ENCODE measurements at regions not wholly inside any gene's neighbourhood (a gene's known extent, or its start where the extent isn't known, plus 50 kb on each side); places are given as distances from the start of the nearest gene placed in this dataset.
"Not testable (repeated sequence)": the region's sequence is repeated elsewhere in the genome, so short reads cannot be mapped to it uniquely, and the experiment has no call there.

DNA sequence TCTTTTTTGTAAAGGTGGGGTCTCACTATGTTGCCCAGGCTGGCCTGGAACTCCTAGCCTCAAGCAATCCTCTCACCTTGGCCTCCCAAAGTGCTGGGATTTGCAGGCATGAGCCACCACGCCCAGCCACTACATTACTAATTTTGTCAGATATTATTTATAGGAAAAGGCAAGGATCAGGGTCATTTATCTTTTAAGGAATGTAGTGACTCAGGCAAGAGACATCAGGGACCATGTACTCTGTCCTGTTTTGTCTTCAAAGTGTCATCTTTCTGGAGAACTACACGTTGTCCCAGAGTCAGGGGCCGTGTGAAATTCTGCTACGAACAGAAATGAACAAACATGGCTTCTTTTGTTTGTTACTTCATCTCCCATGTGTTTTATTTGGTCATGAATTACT, 105.3 kb downstream of the NPTX2 start:
- ATAC-seq, result no peak
- intact Hi-C loops (cut with DNase I), result no loop called here
- no peak for DNase-seq (ENCODE audit: low spot score)

DNA sequence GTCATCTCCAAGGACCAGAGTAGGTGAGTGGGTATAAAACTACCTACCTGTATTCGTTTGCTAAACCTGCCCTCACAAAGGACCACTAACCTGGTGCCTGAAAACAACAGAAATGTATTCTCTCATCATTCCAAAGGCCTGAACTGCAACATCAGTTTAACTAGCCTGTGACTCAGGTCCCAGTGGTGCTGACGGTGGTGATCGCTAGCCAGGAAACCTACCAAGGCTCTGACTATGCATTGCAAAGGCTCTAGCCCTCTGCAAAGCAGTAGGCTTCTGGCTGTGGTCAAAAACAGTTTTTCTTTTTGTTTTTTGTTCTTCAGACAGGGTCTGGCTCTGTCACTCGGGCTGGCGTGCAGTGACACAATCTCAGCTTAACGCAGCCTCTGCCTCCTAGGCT, 107.5 kb downstream of the NPTX2 start:
- intact Hi-C loops (cut with DNase I), result no loop called here
- ATAC-seq (no peak), DNase-seq (ENCODE audit: low spot score) (no peak)

DNA sequence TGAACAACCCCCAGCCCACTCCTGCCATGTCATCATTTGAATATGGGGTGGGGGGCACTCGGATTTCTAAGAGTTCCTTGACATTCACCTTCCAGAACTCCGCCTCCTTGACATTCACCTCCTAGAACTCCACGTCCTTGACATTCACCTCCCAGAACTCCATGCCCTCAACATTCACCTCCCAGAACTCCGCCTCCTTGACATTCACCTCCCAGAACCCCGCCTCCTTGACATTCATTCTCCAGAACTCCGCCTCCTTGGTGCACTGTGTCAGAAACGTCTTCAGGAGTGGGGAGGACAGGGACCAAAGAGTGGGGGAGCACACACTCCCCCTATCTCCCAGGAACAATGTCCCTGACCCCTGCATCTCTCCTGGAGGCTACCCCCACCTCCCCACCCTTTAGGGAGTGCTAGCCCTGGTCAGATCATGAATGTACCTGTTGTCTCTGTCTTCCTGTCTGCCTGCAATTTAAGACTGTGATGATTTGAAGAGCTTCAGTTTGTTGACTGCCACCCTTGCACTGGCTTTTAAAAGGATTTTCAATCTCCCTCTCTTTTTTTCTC, 110.1 kb downstream of the NPTX2 start:
- no peak for DNase-seq (ENCODE audit: low spot score)
- no peak for ATAC-seq
- intact Hi-C loops (cut with DNase I), result no loop called here

DNA sequence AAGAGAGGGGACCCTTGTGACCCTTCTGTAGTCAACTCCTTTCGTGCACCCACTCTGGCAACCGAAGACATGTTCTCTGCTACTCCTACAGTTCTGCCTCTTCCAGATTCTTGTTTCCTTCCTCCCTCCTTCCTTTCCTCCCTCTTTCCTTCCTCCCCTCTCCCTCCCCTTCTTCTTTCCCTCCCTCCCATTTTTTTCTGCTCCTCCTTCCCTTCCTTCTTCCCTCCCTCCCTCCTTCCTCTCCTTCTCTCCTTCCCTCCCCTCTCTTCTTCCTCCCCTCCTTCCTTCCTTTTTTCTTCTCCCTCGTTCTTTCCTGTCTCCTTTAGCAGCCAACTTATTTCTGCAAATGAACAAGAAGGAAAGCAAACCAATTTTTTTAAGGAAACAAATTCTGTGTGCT, 111.5 kb downstream of the NPTX2 start:
- ATAC-seq, result no peak
- intact Hi-C loops (cut with DNase I), result no loop called here
- DNase-seq (ENCODE audit: low spot score), result no peak

DNA sequence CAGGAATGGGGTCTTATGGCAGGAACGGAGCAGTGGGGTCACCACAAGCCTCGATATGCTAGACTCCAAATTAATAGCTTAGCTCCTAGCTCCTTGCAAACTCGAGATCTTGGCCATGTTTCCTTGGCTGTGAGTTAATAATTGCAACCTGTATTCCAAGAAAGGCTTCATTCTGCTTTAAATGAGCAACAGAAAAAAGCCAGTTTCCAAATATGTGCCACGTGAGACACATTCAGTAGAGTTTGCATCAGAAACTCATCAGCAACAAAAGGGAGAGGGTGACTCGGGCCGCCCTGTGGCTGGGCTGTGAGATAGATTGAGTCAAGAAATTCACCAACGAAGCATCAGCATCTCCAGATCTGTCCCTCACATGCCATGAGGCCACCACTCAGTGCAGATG, 112.0 kb downstream of the NPTX2 start:
- intact Hi-C loops (cut with DNase I), result no loop called here
- no peak for ATAC-seq

DNA sequence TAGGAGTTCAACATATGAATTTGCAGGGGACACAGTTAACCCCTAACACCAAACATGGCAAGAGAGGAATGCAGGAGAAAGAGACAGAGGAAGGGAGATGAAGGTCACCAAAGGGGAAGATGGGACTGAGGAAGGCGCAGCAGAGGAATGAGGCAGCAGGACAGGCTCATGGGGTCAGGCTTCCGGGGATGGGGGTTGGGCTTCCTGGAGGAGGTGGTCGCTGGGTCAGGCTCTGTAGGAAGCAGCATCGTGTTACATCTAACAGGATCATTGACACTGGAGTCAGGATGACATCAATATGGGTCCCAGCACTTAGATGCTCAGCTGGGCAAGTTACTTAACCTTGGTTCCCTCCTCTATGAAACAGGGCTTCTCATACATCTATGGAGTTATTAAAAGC, 113.2 kb downstream of the NPTX2 start:
- ATAC-seq (no peak), DNase-seq (ENCODE audit: low spot score) (no peak)
- intact Hi-C loops (cut with DNase I), result no loop called here

More for the DNA sequence above, 112.0 kb downstream of the NPTX2 start:
- DNase-seq (ENCODE audit: low spot score), result no peak

DNA sequence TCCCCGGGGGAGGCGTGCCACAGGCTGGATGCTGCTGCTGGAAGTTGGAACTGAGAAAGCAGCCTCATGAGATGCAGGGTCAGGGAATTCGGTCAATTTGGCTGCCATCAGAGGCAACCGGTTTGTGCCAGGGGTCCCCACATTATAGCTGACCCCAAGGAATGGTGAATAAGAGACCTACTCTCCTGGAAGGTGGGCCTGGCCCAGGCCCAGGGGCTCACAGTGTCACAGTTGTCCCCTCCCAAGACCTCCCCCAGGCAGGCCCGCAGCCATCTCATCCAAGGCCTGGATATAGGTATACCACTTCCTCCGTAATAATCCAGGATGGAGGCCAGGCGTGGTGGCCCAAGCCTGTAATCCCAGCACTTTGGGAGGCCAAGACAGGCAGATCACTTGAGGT, 114.6 kb downstream of the NPTX2 start:
- ATAC-seq (no peak), DNase-seq (ENCODE audit: low spot score) (no peak)
- intact Hi-C loops (cut with DNase I), result no loop called here

DNA sequence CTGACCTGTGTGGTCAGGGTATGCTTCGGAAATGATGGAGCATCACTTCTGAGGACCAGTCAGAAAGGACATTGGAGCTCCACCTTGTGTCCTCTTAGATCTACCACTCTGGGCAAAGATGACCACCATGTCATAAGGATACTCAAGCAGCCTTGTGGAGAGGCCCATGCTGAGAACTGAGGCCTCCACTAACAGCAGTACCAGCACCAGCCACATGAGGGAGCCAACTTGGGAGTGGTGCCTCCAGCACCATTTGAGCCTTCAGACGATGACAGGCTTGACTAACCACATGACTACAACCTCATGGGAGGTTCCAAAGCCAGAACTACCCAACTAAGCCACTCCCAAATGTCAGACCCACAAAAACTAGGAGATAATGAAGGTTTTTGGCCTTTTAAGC, 116.0 kb downstream of the NPTX2 start:
- ATAC-seq, result no peak
- DNase-seq (ENCODE audit: low spot score), result no peak
- intact Hi-C loops (cut with DNase I), result no loop called here

DNA sequence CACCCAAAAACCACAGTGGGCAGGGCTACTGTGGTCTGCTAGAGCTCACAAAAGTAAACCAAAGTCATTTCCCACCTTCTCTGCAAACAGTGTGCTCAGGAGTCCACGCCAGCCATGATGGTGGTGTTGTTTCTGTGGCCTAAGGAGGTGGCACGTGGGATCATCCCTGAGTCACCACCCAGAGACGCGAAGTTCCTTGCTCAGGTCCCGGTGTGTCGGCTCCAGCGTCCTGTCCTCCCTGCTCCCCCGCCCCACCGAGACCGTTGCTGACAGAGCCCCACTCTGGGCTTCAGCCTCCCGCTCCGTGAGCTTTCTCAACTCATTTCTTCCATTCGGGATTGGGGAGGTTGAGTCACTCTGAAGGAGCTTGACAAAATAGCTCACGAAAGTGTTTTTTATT, 118.7 kb downstream of the NPTX2 start:
- intact Hi-C loops (cut with DNase I), result no loop called here
- no peak for DNase-seq (ENCODE audit: low spot score)
- no peak for ATAC-seq

DNA sequence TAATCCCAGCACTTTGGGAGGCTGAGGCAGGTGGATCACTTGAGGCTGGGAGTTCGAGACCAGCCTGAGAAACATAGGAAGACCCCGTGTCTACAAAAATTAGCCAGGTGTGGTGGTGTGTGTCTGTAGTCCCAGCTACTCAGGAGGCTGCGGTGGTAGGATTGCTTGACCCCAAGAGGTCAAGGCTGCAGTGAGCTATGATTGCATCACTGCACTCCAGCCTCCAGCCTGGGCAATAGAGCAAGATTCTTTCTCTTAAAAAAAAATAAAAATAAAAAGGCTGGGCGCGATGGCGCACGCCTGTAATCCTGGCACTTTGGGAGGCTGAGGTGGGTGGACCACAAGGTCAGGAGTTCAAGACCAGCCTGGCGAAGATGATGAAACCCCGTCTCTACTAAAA, 119.4 kb downstream of the NPTX2 start:
- DNase-seq (ENCODE audit: low spot score); intact Hi-C loops (cut with DNase I); ATAC-seq: not testable (repeated sequence)

DNA sequence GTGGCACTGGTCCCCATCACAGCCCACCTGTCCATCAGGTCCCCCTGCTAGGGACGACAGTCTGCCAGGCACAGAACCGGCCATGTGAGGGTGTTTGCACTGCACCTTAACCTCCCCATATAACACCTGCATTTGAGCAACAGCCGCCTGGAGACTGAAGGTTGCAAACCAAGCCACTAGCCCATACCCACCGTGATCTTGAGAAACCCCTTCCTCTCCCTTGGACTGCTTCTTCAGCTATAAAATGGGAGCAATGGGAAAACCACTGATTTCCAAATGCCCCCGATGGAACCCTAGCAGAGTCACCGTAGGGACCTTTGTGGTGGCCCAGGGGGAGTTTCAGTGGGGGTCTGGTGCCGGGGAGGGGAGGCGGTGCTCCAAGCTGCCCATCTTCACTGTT, 120.1 kb downstream of the NPTX2 start:
- intact Hi-C loops (cut with DNase I), result no loop called here
- no peak for DNase-seq (ENCODE audit: low spot score)
- no peak for ATAC-seq

DNA sequence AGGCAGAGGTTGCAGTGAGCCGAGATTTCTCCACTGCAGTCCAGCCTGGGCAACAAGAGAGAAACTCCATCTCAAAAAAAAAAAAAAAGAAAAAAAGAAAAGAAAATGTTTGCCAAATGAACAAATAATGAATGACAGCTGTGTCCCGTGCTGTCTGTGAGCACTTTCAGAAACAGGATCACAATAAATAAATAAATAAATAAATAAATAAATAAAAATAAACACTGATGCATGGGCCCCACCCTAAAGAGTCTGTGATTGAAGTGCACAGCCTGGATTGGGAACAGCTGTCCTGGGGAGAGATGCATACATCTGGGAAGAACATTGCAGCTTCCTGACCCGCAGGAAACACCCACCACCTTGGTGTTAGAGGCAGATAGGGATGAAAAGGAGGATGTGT, 123.6 kb downstream of the NPTX2 start:
- DNase-seq (ENCODE audit: low spot score) (no peak), ATAC-seq (no peak)
- intact Hi-C loops (cut with DNase I), result no loop called here

DNA sequence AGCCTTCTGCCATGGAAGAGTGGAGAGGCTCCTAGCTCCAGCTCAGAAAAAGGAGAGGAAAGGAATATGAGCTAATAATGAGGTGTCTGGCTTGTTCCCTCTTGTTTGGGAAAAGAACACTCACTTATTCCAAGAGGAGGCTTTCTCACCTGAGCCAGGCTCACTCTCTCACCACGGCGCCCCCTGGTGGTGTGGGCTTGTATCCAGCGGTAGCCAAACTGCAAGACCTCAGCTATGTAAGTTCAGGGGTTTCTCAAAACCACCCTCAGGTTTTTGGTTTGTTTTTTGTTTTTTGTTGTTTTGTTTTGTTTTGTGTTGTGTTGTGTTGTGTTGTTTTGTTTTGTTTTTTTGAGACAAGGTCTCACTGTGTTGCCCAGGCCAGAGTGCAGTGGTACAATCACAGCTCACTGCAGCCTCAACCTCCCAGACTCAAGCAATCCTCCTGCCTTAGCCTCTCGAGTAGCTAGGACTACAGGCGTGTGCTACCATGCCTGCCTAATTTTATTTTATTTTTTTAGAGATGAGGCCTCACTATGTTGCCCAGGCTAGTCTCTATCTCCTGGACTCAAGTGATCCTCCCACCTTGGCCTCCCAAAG, 124.0 kb downstream of the TMEM130 start:
- intact Hi-C loops (cut with DNase I), result no loop called here
- no peak for ATAC-seq
- peak; percentile 71 for DNase-seq (ENCODE audit: low spot score)

DNA sequence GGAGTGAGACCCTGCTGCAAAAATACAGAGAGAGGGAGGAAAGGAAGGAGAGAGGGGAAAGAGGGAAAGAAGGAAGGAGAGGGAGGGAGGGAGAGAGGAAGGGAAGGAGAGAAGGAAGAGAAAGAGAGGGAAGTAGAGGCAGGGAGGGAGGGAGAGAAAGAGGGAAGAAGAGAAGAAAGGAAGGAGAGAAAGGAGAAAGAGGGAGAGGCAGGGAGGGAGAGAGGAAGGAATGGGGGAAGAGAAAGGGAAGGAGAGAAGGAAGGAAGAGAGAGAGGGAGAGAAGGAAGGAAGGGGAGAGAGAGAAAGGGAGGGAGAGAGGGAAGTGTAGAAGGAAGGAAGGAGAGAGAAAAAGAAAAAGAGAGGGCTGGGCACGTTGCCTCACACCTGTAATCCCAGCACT, 121.7 kb downstream of the TMEM130 start:
- no peak for DNase-seq (ENCODE audit: low spot score)
- intact Hi-C loops (cut with DNase I), result no loop called here
- no peak for ATAC-seq

DNA sequence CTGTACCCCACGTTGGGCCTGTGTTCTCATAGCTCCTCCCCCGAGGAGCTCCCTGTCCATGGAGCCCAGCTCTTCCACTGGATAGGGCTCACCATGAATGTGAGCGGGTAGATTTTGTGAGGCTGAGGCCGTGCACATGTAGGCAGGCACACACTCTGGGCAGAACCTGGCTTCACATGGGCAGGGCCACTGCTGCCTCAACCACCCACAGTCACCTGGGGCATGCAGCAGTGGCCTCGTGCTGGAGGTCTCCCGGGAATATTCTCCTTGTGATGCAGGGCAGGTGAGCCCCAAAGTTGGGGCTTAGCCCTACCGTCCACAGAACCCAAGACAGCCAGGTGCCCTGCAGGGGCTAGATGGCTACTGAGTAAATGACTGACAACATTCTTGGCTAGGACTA, 116.6 kb downstream of the TMEM130 start:
- no peak for ATAC-seq
- intact Hi-C loops (cut with DNase I), result no loop called here

DNA sequence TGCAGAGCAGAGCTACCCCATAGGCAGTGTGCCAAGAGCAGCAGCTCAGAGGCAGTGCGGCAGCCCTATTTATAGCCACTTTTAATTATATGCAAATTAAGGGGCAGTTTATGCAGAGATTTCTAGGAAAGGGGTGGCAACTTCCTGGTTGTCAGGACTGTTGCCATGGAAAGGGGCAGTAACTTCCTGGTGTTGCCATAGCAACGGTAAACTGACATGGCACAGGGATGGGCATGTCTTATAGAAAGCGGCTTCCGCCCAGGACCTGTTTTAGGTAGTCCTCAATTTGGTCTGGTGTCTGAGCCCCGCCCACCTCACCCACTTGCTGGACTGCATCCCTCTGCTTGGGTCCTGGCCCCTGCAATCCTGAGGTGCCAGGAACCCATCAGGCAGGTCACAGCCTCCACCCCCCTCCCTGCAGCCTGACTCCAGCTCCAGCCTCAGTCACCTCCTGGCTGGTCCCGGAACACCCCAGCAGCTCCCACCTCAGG, 115.8 kb downstream of the TMEM130 start:
- intact Hi-C loops (cut with DNase I), result no loop called here
- ATAC-seq, result no peak

More for the DNA sequence above, 116.6 kb downstream of the TMEM130 start:
- DNase-seq (ENCODE audit: low spot score), result no peak

DNA sequence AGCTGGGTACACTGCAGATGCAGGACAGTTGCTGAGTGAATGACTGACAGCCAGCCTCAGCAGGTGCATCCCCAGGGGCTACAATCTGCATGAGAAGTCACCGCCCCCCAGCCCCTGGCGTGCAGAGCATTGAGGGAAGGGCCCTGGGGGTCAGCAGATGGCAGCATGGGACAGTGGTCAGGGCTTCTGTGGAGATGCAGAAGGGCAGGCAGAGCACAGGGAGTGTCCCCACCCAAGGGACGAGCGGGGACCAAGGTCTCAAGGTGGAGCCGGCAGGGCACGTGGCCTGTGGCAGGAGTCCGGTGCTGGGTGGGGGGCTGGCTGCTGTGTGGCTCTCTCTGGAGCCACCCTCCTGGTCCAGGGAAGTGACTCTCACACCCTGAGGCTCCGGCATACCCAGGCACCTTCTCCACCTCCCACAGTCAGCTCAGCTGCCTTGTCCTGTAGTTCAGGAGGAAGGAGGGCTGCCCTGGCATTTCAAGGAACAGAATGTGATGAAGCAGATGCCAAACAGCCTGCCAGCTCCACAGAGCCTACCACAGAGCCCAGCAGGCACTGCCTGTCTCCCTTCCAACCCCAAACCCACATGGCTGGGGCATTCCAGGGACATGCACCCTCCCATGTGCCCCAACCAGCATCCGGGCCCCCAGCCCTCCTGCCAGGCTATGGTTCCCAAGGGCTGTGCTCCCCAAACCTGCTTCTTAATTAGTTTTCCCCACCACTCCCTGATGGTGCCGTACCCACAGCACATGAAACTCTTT, 114.5 kb downstream of the TMEM130 start:
- no peak for DNase-seq (ENCODE audit: low spot score)
- intact Hi-C loops (cut with DNase I), result no loop called here

More for the DNA sequence above, 115.8 kb downstream of the TMEM130 start:
- no peak for DNase-seq (ENCODE audit: low spot score)

DNA sequence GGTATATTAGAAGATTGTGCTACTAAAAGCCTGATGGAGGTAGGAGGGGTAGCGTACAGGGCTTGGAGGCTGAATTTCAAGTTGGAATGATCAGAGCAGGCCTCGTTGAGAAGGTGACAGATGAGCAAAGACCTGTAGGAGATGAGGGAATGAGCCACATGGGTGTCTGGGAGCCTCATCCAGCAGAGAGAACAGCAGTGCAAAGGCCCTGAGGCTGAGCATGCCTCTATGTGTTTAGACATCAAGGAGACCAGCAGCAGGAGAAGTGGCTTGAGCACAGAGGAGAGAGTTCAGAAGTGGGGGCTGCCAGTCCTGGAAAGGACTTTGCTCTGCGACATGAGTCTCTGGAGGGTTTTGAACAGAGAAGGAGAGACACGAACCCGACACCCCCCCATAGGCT, 111.7 kb downstream of the TMEM130 start:
- no peak for ATAC-seq
- intact Hi-C loops (cut with DNase I), result no loop called here
- no peak for DNase-seq (ENCODE audit: low spot score)

More for the DNA sequence above, 114.5 kb downstream of the TMEM130 start:
- ATAC-seq, result no peak

DNA sequence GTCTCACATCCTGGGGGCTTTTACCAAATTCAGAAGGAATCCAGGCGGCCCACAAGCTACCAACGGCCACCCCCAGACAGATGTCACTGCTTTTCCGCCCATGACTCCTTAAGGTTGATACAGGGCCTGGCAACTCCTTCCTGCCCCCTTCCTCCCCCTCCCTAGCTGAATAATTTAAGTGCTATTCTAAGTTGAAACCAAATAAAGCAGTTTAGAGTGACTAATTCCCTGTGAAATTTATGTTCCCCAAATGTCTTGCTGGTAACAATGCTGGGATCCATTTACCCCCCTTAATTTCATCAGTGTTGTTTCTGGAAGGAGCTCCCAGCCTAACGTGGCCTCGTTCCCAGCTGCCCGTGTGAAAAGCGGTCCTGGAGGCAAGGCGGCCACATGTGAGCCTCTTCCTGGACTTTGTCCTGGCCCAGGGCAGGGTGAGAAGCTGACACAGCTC, 109.6 kb downstream of the TMEM130 start:
- ATAC-seq, result peak; percentile 56
- intact Hi-C loops (cut with DNase I), result no loop called here
- no peak for DNase-seq (ENCODE audit: low spot score)

DNA sequence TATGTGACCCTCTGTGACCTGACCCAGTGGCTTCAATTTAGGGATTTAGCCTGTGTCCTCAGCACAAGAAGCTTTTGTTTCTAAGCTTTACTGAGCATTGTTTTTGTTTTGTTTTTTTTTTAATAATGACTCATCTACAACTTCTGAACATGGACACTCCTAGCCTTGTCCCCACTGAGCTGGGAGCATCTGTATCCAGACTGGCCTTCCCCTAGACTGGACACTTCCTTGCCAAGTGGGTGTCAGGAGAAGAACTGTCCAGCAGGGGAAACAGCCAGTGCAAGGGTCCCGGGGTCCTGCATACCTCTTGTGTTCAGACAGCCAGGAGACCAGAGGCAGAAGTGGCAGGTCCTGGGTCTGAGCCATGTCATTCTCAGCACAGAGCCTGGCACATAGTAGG, 108.6 kb downstream of the TMEM130 start:
- ATAC-seq, result no peak
- DNase-seq (ENCODE audit: low spot score), result no peak
- intact Hi-C loops (cut with DNase I), result no loop called here
